Endothelial cell of umbilical vein (primary cell): ENCODE measurements at regions not wholly inside any gene's neighbourhood (a gene's known extent, or its start where the extent isn't known, plus 50 kb on each side); places are given as distances from the start of the nearest gene placed in this dataset.

ENCODE experiments used
- BruUV-seq: library from RNA; stranded (reverse); fragments of 400-500 nt; replicated peaks from 2 replicates; lab custom pipeline; 2021; lab: Mats Ljungman, UMichigan
- CTCF ChIA-PET: fragments of 300-600, 350-600 bp; sonication (Branson Sonifier 250); formaldehyde crosslinking; loops from one replicate; lab custom pipeline; 2021; ENCODE audit warnings: antibody characterized with exemption, inconsistent platforms; lab: Charles Lee
- POLR2A ChIA-PET: fragments of 300-600, 350-600 bp; sonication (Branson Sonifier 250); formaldehyde crosslinking; loops from one replicate; lab custom pipeline; 2021; ENCODE audit warnings: antibody characterized with exemption, inconsistent platforms; lab: Charles Lee
- DNase-seq: peaks from one replicate; pipeline ENCODE4 v3.0.0-alpha.2; 2011; ENCODE audit warnings: low read depth, low spot score
- FAIRE-seq: peaks from 2 replicates; lab custom pipeline; 2011; peaks lifted over from hg19 to GRCh38; lab: Jason Lieb, UNC
- H2AFZ ChIP-seq: 2 replicates; pipeline ENCODE4 v1.6.0; 2012; ENCODE audit warnings: low read depth, low read length, control low read depth, inconsistent platforms
- H3K27ac ChIP-seq: 2 replicates; pipeline ENCODE4 v1.5.1; 2011; ENCODE audit warnings: low read depth, mild to moderate bottlenecking, control low read depth, low read length, moderate library complexity; ENCODE audit not compliant: insufficient read depth
- H3K27me3 ChIP-seq, 2 experiments: 2 replicates each; pipeline versions ENCODE4 v1.6.0 to v1.6.1; 2011; ENCODE audit warnings: low read length in 2 of 2, mixed read lengths in 1 of 2; ENCODE audit not compliant: control insufficient read depth in 2 of 2, insufficient read depth in 2 of 2
- H3K36me3 ChIP-seq, 2 experiments: 2 replicates in 1 of 2; 3 replicates in 1 of 2; pipeline ENCODE4 v1.5.1; 2011; ENCODE audit warnings: low read length in 2 of 2, mild to moderate bottlenecking in 1 of 2, moderate library complexity in 1 of 2; ENCODE audit not compliant: control insufficient read depth in 2 of 2, insufficient read depth in 2 of 2; ENCODE audit errors: extremely low read depth in 1 of 2
- H3K4me1 ChIP-seq: 3 replicates; pipeline ENCODE4 v1.5.1; 2011; ENCODE audit warnings: mild to moderate bottlenecking, low read length; ENCODE audit not compliant: control insufficient read depth, insufficient read depth; ENCODE audit errors: extremely low read depth
- H3K4me2 ChIP-seq: 2 replicates; pipeline ENCODE4 v1.6.1; 2011; ENCODE audit warnings: low read length, control low read depth, mixed read lengths; ENCODE audit not compliant: insufficient read depth
- H3K4me3 ChIP-seq, 3 experiments: fragments of 200-600 bp in 1 of 3; sonication (generic), shearing (Covaris generic) in 1 of 3; replicated peaks in 1 of 3; 2 replicates each; pipeline ENCODE4 v1.5.1; 2011 to 2016; ENCODE audit warnings: control low read depth in 3 of 3, low read length in 3 of 3, mild to moderate bottlenecking in 2 of 3, inconsistent platforms in 1 of 3, low read depth in 1 of 3, moderate library complexity in 1 of 3; ENCODE audit not compliant: insufficient read depth in 1 of 3
- H3K79me2 ChIP-seq: 2 replicates; pipeline ENCODE4 v1.6.0; 2012; ENCODE audit warnings: low read length, inconsistent platforms; ENCODE audit not compliant: control insufficient read depth, insufficient read depth
- H3K9ac ChIP-seq: replicated peaks from 2 replicates; pipeline ENCODE3; 2011; ENCODE audit warnings: low read length, control low read depth; ENCODE audit not compliant: insufficient read depth; ENCODE audit errors: extremely low read depth
- H3K9me1 ChIP-seq: replicated peaks from 3 replicates; pipeline ENCODE4 v1.6.0; 2011; ENCODE audit warnings: mild to moderate bottlenecking, low read length; ENCODE audit not compliant: control insufficient read depth, insufficient read depth; ENCODE audit errors: extremely low read depth
- H3K9me3 ChIP-seq: replicated peaks from 2 replicates; pipeline ENCODE4 v1.5.1; 2012; ENCODE audit warnings: low read length, inconsistent platforms; ENCODE audit not compliant: control insufficient read depth, insufficient read depth
- H4K20me1 ChIP-seq: replicated peaks from 2 replicates; pipeline ENCODE3; 2011; ENCODE audit warnings: mild to moderate bottlenecking, low read length; ENCODE audit not compliant: control insufficient read depth, insufficient read depth; ENCODE audit errors: extremely low read depth
- CTCF ChIP-seq, 2 donors: IDR thresholded peaks; 1 replicate in 1 of 2; 2 replicates in 1 of 2; pipeline ENCODE4 v1.5.1; 2011; ENCODE audit warnings: low read length in 2 of 2, mild to moderate bottlenecking in 2 of 2, moderate library complexity in 2 of 2, control low read depth in 1 of 2, inconsistent platforms in 1 of 2, low read depth in 1 of 2; ENCODE audit not compliant: insufficient read depth in 1 of 2; ENCODE audit errors: extremely low read depth in 1 of 2
- EZH2 ChIP-seq: IDR thresholded peaks from 2 replicates; pipeline ENCODE4 v1.6.1; 2012; ENCODE audit warnings: borderline replicate concordance, low read depth, mild to moderate bottlenecking, moderate library complexity, low read length, inconsistent platforms; ENCODE audit not compliant: severe bottlenecking
- FOS ChIP-seq: IDR thresholded peaks from 2 replicates; pipeline ENCODE4 v1.6.1; 2011; ENCODE audit warnings: mild to moderate bottlenecking, low read length, moderate library complexity, borderline replicate concordance; ENCODE audit not compliant: insufficient read depth
- GATA2 ChIP-seq: IDR thresholded peaks from 2 replicates; pipeline ENCODE4 v1.7.0; 2011; ENCODE audit warnings: low read depth, mild to moderate bottlenecking, moderate library complexity, mixed read lengths, low read length; ENCODE audit not compliant: insufficient read length, insufficient read depth
- JUN ChIP-seq: IDR thresholded peaks from 2 replicates; pipeline ENCODE4 v1.6.1; 2011; ENCODE audit warnings: borderline replicate concordance, low read depth; ENCODE audit not compliant: insufficient read length, insufficient read depth
- MAX ChIP-seq: IDR thresholded peaks from 2 replicates; pipeline ENCODE4 v1.6.1; 2011; ENCODE audit not compliant: insufficient read depth, insufficient read length
- MYC ChIP-seq: IDR thresholded peaks from one replicate; pipeline ENCODE4 v1.6.1; 2011; ENCODE audit warnings: mild to moderate bottlenecking, low read depth, low read length
- POLR2A ChIP-seq: IDR thresholded peaks from 2 replicates; pipeline ENCODE4 v1.6.1; 2012; ENCODE audit warnings: low read depth, mild to moderate bottlenecking, control low read depth, low read length
- POLR2AphosphoS5 ChIP-seq: IDR thresholded peaks from 2 replicates; pipeline ENCODE4 v1.6.1; 2012; ENCODE audit warnings: low read depth, mild to moderate bottlenecking, control low read depth, low read length, moderate library complexity; ENCODE audit not compliant: insufficient read depth
- dilution Hi-C: fragments of 300-500 bp; cut with MboI; formaldehyde crosslinking; loops from one replicate; pipeline ENCODE4 v1.15.0; 2019; ENCODE audit warnings: low sequenced_read_pairs; ENCODE audit not compliant: extremely low pct_ligation_motif_present
- intact Hi-C: fragments of 100-400 bp; cut with micrococcal nuclease; formaldehyde crosslinking; loops from one replicate; pipeline ENCODE4 v1.10.0; 2022

GRCh38 chr13:72253754-72254153 lies 386.8 kb upstream of the DACH1 start:
- Histone ChIP-seq H3K27me3 (peaks cover 0 to 2% of the 10 kb centered on the region in 2 experiments), H3K27ac (no peak overlapping the region), H3K4me2 (no peak overlapping the region), H3K4me1 (no peaks in the 10 kb centered on the region), H3K9me1 (no peaks in the 10 kb centered on the region), H3K36me3 (no peaks in the 10 kb centered on the region), H4K20me1 (no peaks in the 10 kb centered on the region), H3K9ac (no peak overlapping the region), H3K79me2 (no peaks in the 10 kb centered on the region), H3K4me3 (no peak overlapping the region), H3K9me3 (no peaks in the 10 kb centered on the region), H2AFZ (no peak overlapping the region)
- intact Hi-C loops, result no loop called here
- TF ChIP-seq POLR2AphosphoS5, result no peak
- TF ChIP-seq FOS, result no peak
- TF ChIP-seq CTCF (IDR thresholded peaks at IDR 0.05; ENCODE audit: extremely low read depth in 1 of 2, insufficient read depth in 1 of 2, low read depth in 1 of 2, low read length in 2 of 2), result no peak
- no peak for TF ChIP-seq JUN
- TF ChIP-seq EZH2, result no peak
- TF ChIP-seq GATA2, result no peak
- TF ChIP-seq MAX, result no peak
- TF ChIP-seq MYC, result no peak
- TF ChIP-seq POLR2A, result no peak
- BruUV-seq, result no TSS peak
- no peak for DNase-seq
- POLR2A ChIA-PET, result no interaction called here
- CTCF ChIA-PET, result interaction anchor here (1.2 kb wide), 1 partner anchor 1293 kb away, joined by 3 read pairs; no protein-coding TSS in a partner anchor
- FAIRE-seq, result no peak
- dilution Hi-C loops, result no loop called here
